NCI-H2029 treated with DMSO at 0.1 percent for 48 hours (cell line): ENCODE measurements at regions not wholly inside any gene's neighbourhood (a gene's known extent, or its start where the extent isn't known, plus 50 kb on each side); places are given as distances from the start of the nearest gene placed in this dataset.

Experiments
- DNase-seq: peaks from one replicate; lab custom pipeline; 2025; lab: John Stamatoyannopoulos, UW

- no peak for DNase-seq
These were observed 206.2 kb upstream of the IRX5 start for GRCh38 chr16:54724346-54724925.

GRCh38 chr16:54722210-54722676 lies 208.4 kb upstream of the IRX5 start:
- no peak for DNase-seq

GRCh38 chr16:54720259-54720658 lies 210.4 kb upstream of the IRX5 start:
- no peak for DNase-seq

- DNase-seq: no peak
These were observed 211.0 kb upstream of the IRX5 start for GRCh38 chr16:54719624-54720023.

GRCh38 chr16:54718376-54718775 lies 212.3 kb upstream of the IRX5 start:
- DNase-seq: no peak

- no peak for DNase-seq
These were observed 215.7 kb upstream of the IRX5 start for GRCh38 chr16:54715011-54715410.

- DNase-seq: no peak
These were observed 217.8 kb upstream of the IRX5 start for GRCh38 chr16:54712866-54713265.

GRCh38 chr16:54707813-54708212 lies 222.9 kb upstream of the IRX5 start:
- no peak for DNase-seq

- DNase-seq: no peak
These were observed 224.3 kb upstream of the IRX5 start for GRCh38 chr16:54706406-54706805.

GRCh38 chr16:54703339-54703738 lies 227.3 kb upstream of the IRX5 start:
- no peak for DNase-seq

- DNase-seq: no peak
These were observed 231.0 kb upstream of the IRX5 start for GRCh38 chr16:54699656-54700055.

GRCh38 chr16:54697677-54698076 lies 233.0 kb upstream of the IRX5 start:
- DNase-seq: no peak

GRCh38 chr16:54696970-54697369 lies 233.7 kb upstream of the IRX5 start:
- no peak for DNase-seq

GRCh38 chr16:54696522-54696921 lies 234.1 kb upstream of the IRX5 start:
- no peak for DNase-seq

GRCh38 chr16:54694651-54695050 lies 236.0 kb upstream of the IRX5 start:
- DNase-seq: no peak

- DNase-seq: no peak
These were observed 236.8 kb upstream of the IRX5 start for GRCh38 chr16:54693864-54694263.

GRCh38 chr16:54690710-54691109 lies 240.0 kb upstream of the IRX5 start:
- DNase-seq: no peak

GRCh38 chr16:54690306-54690705 lies 240.4 kb upstream of the IRX5 start:
- no peak for DNase-seq

- DNase-seq: no peak
These were observed 241.4 kb upstream of the IRX5 start for GRCh38 chr16:54689072-54689865.

GRCh38 chr16:54688339-54688738 lies 242.3 kb upstream of the IRX5 start:
- DNase-seq: no peak

GRCh38 chr16:54687043-54687899 lies 243.4 kb upstream of the IRX5 start:
- DNase-seq: peak; percentile 1

GRCh38 chr16:54685682-54686081 lies 245.0 kb upstream of the IRX5 start:
- no peak for DNase-seq

GRCh38 chr16:54679531-54679930 lies 251.1 kb upstream of the IRX5 start:
- no peak for DNase-seq
